Adrenal gland (tissue), 9 donors: ENCODE measurements at regions not wholly inside any gene's neighbourhood (a gene's known extent, or its start where the extent isn't known, plus 50 kb on each side); places are given as distances from the start of the nearest gene placed in this dataset.
"Not testable (repeated sequence)": the region's sequence is repeated elsewhere in the genome, so short reads cannot be mapped to it uniquely, and the experiment has no call there.

Source experiments
- DNase-seq, 7 donors: peaks; one replicate each; pipeline ENCODE4 v3.0.0-alpha.2; 2019 to 2020
- H3K27ac ChIP-seq, 5 donors: fragments of 200-600 bp; sonication (generic) in 4 of 5; 1 replicate in 3 of 5; 2 replicates in 2 of 5; pipeline versions ENCODE4 v1.5.1 to v1.8.0; 2016 to 2020; ENCODE audit warnings: mild to moderate bottlenecking in 1 of 5
- H3K27me3 ChIP-seq: fragments of 200-600 bp; 2 replicates; pipeline ENCODE4 v1.8.0; 2021
- H3K36me3 ChIP-seq, 2 donors: fragments of 200-600 bp; replicated peaks in 1 of 2; 1 replicate in 1 of 2; 2 replicates in 1 of 2; pipeline versions ENCODE4 v1.5.1 to v1.8.0; 2018 to 2022
- H3K4me1 ChIP-seq, 2 donors: fragments of 200-600 bp; replicated peaks in 1 of 2; 1 replicate in 1 of 2; 2 replicates in 1 of 2; pipeline versions ENCODE4 v1.5.1 to v1.8.0; 2018 to 2021
- H3K4me3 ChIP-seq, 4 donors: fragments of 200-600 bp; sonication (generic) in 3 of 4; one replicate each; pipeline ENCODE4 v1.5.1; 2016 to 2018
- H3K9me3 ChIP-seq, 3 donors: fragments of 200-600 bp; sonication (generic) in 1 of 3; replicated peaks in 1 of 3; 1 replicate in 2 of 3; 2 replicates in 1 of 3; pipeline versions ENCODE4 v1.5.1 to v1.8.0; 2016 to 2021
- CTCF ChIP-seq, 6 experiments: fragments of 450-650 bp in 4 of 6; fragments of 200-600 bp in 2 of 6; sonication (generic) in 1 of 6; IDR thresholded peaks; 1 replicate in 5 of 6; 2 replicates in 1 of 6; pipeline versions ENCODE4 v1.5.1 to v1.8.0; 2016 to 2021; ENCODE audit warnings: antibody characterized with exemption in 6 of 6, mild to moderate bottlenecking in 2 of 6, moderate library complexity in 1 of 6
- POLR2A ChIP-seq, 2 donors: fragments of 450-650 bp; IDR thresholded peaks; one replicate each; pipeline ENCODE4 v1.6.1; 2017; ENCODE audit warnings: antibody characterized with exemption in 2 of 2, mild to moderate bottlenecking in 2 of 2, moderate library complexity in 1 of 2
- WGBS, 4 donors: extraction: QIAGEN DNeasy Blood & Tissue Kit in 2 of 4; methylation state at CpG; one replicate each; pipeline versions ENCODE4 v1.1.5 to v1.1.7; 2013 to 2017; 5-methylcytosine and 5-hydroxymethylcytosine counted together
- intact Hi-C, 2 donors: fragments of 100-400 bp; cut with DNase I; formaldehyde crosslinking; loops; one replicate each; pipeline versions ENCODE4 v1.14.1 to v1.15.0; 2022 to 2023
- donor health status: healthy with polysubstance abuse.
- donor health status: Bipolar disorder and iron deficiency.
- donor health status: DM: yes; HTN: yes; CAD: no.
- donor health status: DM: no; HTN: no; CAD: no.
- donor health status: DM: no; HTN: no; CAD: no.

DNA sequence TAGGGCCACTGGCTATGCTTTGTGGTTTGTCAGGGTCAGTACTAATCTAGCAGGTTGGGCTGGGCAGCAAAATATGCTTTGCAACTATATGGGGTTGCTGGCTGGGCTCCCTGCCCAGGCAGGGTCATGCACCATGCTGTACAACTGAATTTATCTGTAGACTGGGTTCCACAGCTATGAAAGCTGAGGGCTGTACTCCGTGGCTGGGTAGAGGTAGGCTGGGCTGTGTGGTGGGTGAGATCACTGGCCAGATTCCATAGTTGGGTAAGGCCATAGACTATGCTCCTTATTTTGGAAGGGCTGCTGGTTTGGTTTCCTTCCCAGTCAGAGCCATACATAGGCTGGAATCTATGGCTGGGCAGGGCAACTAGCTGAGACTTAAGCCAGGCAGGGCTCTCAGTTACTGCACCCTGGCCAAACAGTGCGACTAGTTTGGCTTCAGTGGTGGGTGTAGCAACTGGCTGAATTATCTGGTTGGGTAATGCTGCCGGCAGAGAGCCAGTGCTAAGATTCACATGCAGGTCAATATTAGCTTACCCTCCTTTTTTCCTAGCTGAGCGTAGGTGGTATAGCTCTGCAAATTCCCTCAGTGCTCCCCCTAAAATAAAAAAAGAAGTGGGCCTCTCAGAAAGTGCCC is 769.1 kb upstream of the CDH8 start:
- no peaks in the 10 kb centered on the region for H3K36me3 ChIP-seq
- DNase-seq = no peak
- H3K4me1 ChIP-seq = no peaks in the 10 kb centered on the region
- no peaks in the 10 kb centered on the region for H3K9me3 ChIP-seq
- TF ChIP-seq POLR2A (IDR thresholded peaks at IDR 0.05) (no peak), CTCF (IDR thresholded peaks at IDR 0.05) (no peak)
- no peaks in the 10 kb centered on the region for H3K27me3 ChIP-seq
- no peak overlapping the region for H3K27ac ChIP-seq
- intact Hi-C loops = no loop called here
- 80 to 90% (median 86%) methylated on average over 3 to 4 of the region's 4 CpGs for WGBS, 4 donors
- H3K4me3 ChIP-seq = no peak overlapping the region

- H3K27me3 ChIP-seq = no peaks in the 10 kb centered on the region
- no peaks in the 10 kb centered on the region for H3K4me1 ChIP-seq
- no peaks in the 10 kb centered on the region for H3K36me3 ChIP-seq
- H3K27ac ChIP-seq = no peak overlapping the region
- no peak for DNase-seq
- H3K4me3 ChIP-seq = no peak overlapping the region
- no peaks in the 10 kb centered on the region for H3K9me3 ChIP-seq
- TF ChIP-seq POLR2A (IDR thresholded peaks at IDR 0.05) = no peak
- no peak for TF ChIP-seq CTCF (IDR thresholded peaks at IDR 0.05)
- intact Hi-C loops = no loop called here
Measured at GRCh38 chr16:62794724-62795123, 758.5 kb upstream of the CDH8 start.

GRCh38 chr16:62780081-62780480 is 743.8 kb upstream of the CDH8 start:
- H3K9me3 ChIP-seq, H3K27me3 ChIP-seq, H3K4me3 ChIP-seq, intact Hi-C loops, DNase-seq, H3K4me1 ChIP-seq, H3K27ac ChIP-seq, H3K36me3 ChIP-seq: not testable (repeated sequence)
- 73 to 84% (median 79%) methylated on average over 3 of the region's 3 CpGs for WGBS, 4 donors

GRCh38 chr16:62764572-62764971 is 728.3 kb upstream of the CDH8 start:
- H3K4me3 ChIP-seq = no peak overlapping the region
- 67 to 83% (median 74%) methylated on average over 2 of the region's 2 CpGs for WGBS, 4 donors

More at GRCh38 chr16:62764572-62764971, 728.3 kb upstream of the CDH8 start:
- TF ChIP-seq CTCF (IDR thresholded peaks at IDR 0.05) (no peak), POLR2A (IDR thresholded peaks at IDR 0.05) (no peak)
- Histone ChIP-seq H3K9me3 (no peaks in the 10 kb centered on the region), H3K27me3 (no peaks in the 10 kb centered on the region), H3K4me1 (no peaks in the 10 kb centered on the region), H3K36me3 (no peaks in the 10 kb centered on the region), H3K27ac (no peak overlapping the region)
- no peak for DNase-seq
- intact Hi-C loops = no loop called here
